K562 (cell line): ENCODE measurements at regions not wholly inside any gene's neighbourhood (a gene's known extent, or its start where the extent isn't known, plus 50 kb on each side); places are given as distances from the start of the nearest gene placed in this dataset.

Source experiments
- ATAC-seq: fragments of 200-7000 bp; cut with Tn5 transposase; 3 replicates; pipeline ENCODE4 v1.9.1; 2020; ENCODE audit warnings: moderate library complexity
- BruUV-seq: library from RNA; stranded (reverse); fragments of 400-500 nt; replicated peaks from 2 replicates; lab custom pipeline; 2021; lab: Mats Ljungman, UMichigan
- CTCF ChIA-PET: fragments of 300-600 bp; formaldehyde crosslinking; extraction: SDS; loops from one replicate; lab custom pipeline; 2021; ENCODE audit warnings: low intra/inter-chr PET ratio; lab: Yijun Ruan, JAX
- POLR2A ChIA-PET: fragments of 300-600, 350-650 bp; sonication (Branson Sonifier 250); formaldehyde crosslinking; extraction: SDS; loops from one replicate; lab custom pipeline; 2021; ENCODE audit warnings: antibody characterized with exemption, inconsistent platforms; lab: Yijun Ruan, JAX
- DNase-seq, 4 experiments: peaks; one replicate each; pipeline versions ENCODE4 v3.0.0 to v3.0.0-alpha.2; 2011 to 2018; ENCODE audit warnings: low spot score in 3 of 4, mixed read lengths in 3 of 4; ENCODE audit errors: extremely low read depth in 1 of 4
- FAIRE-seq: peaks from 2 replicates; lab custom pipeline; 2011; peaks lifted over from hg19 to GRCh38; lab: Jason Lieb, UNC
- H2AFZ ChIP-seq: 2 replicates; pipeline ENCODE4 v1.6.0; 2011; ENCODE audit warnings: low read depth, low read length, control low read depth, inconsistent platforms
- H3K27ac ChIP-seq: fragments of 200-600 bp; 3 replicates; pipeline ENCODE4 v1.8.0; 2011; ENCODE audit warnings: low read depth, mild to moderate bottlenecking, control low read depth, inconsistent platforms, low read length, moderate library complexity, mixed read lengths; ENCODE audit errors: extremely low read depth
- H3K27me3 ChIP-seq, 2 experiments: fragments of 300-600 bp in 1 of 2; 2 replicates in 1 of 2; 3 replicates in 1 of 2; pipeline versions ENCODE4 v1.6.0 to v1.8.0; 2011; ENCODE audit warnings: inconsistent platforms in 2 of 2, low read length in 2 of 2, mild to moderate bottlenecking in 1 of 2, mixed read lengths in 1 of 2, moderate library complexity in 1 of 2; ENCODE audit not compliant: control insufficient read depth in 2 of 2, insufficient read depth in 2 of 2
- H3K36me3 ChIP-seq: fragments of 300-600 bp; 3 replicates; pipeline ENCODE4 v1.8.0; 2011; ENCODE audit warnings: mild to moderate bottlenecking, low read length, inconsistent platforms; ENCODE audit not compliant: control insufficient read depth, insufficient read depth
- H3K4me1 ChIP-seq, 2 experiments: fragments of 200-600 bp in 1 of 2; replicated peaks in 1 of 2; 2 replicates in 1 of 2; 3 replicates in 1 of 2; pipeline versions ENCODE4 v1.5.1 to v1.8.0; 2011; ENCODE audit warnings: inconsistent platforms in 2 of 2, low read length in 2 of 2, mild to moderate bottlenecking in 1 of 2, mixed read lengths in 1 of 2, moderate library complexity in 1 of 2; ENCODE audit not compliant: control insufficient read depth in 2 of 2, insufficient read depth in 2 of 2
- H3K4me2 ChIP-seq: 2 replicates; pipeline ENCODE4 v1.6.1; 2011; ENCODE audit warnings: low read length, control low read depth, inconsistent platforms, mixed read lengths; ENCODE audit not compliant: insufficient read depth
- H3K4me3 ChIP-seq: fragments of 200-600 bp; sonication (generic), shearing (Covaris generic); 2 replicates; pipeline ENCODE4 v1.5.1; 2016; ENCODE audit warnings: control low read depth, inconsistent platforms
- H3K79me2 ChIP-seq: fragments of 200-600 bp; 3 replicates; pipeline ENCODE4 v1.8.0; 2011; ENCODE audit warnings: low read length, inconsistent platforms; ENCODE audit not compliant: control insufficient read depth, insufficient read depth
- H3K9ac ChIP-seq, 2 experiments: 2 replicates each; pipeline versions ENCODE4 v1.6.0 to v1.6.1; 2011; ENCODE audit warnings: low read depth in 2 of 2, low read length in 2 of 2, control low read depth in 1 of 2, inconsistent platforms in 1 of 2, mild to moderate bottlenecking in 1 of 2, mixed read lengths in 1 of 2; ENCODE audit not compliant: insufficient read depth in 1 of 2
- H3K9me1 ChIP-seq: one replicate; pipeline ENCODE4 v1.6.0; 2011; ENCODE audit warnings: inconsistent platforms, mild to moderate bottlenecking, low read length, moderate library complexity; ENCODE audit not compliant: control insufficient read depth, insufficient read depth
- H3K9me3 ChIP-seq: replicated peaks from 2 replicates; pipeline ENCODE4 v1.5.1; 2011; ENCODE audit warnings: low read depth, low read length, inconsistent platforms; ENCODE audit not compliant: control insufficient read depth, insufficient read depth
- H4K20me1 ChIP-seq: replicated peaks from 2 replicates; pipeline ENCODE4 v1.6.1; 2011; ENCODE audit warnings: low read length, inconsistent platforms, mixed read lengths; ENCODE audit not compliant: control insufficient read depth, insufficient read depth
- BDP1 ChIP-seq: IDR thresholded peaks from 3 replicates; pipeline ENCODE4 v1.6.1; 2011; ENCODE audit not compliant: insufficient read length, insufficient read depth
- CREB1 ChIP-seq, 2 experiments: sonication (generic) in 1 of 2; formaldehyde crosslinking in 1 of 2; IDR thresholded peaks; 2 replicates each; pipeline versions ENCODE4 v1.6.1 to v1.8.0; 2012 to 2022; ENCODE audit warnings: inconsistent platforms in 1 of 2, mild to moderate bottlenecking in 1 of 2, missing genetic modification reagents in 1 of 2, moderate library complexity in 1 of 2
- FOXA1 ChIP-seq: fragments of 450-650 bp; IDR thresholded peaks from 2 replicates; pipeline ENCODE4 v1.6.1; 2016; ENCODE audit warnings: mild to moderate bottlenecking, borderline replicate concordance
- PTTG1 ChIP-seq: fragments of 450-650 bp; IDR thresholded peaks from 2 replicates; pipeline ENCODE4 v1.6.1; 2016; ENCODE audit warnings: low read depth, mild to moderate bottlenecking, missing genetic modification characterization, missing compliant biosample characterization
- RBM17 ChIP-seq: fragments of 200-400 bp; formaldehyde crosslinking; IDR thresholded peaks from 2 replicates; pipeline ENCODE4 v1.6.1; 2017; ENCODE audit warnings: low read depth, mild to moderate bottlenecking, low read length, borderline replicate concordance
- RERE ChIP-seq: sonication (generic); formaldehyde crosslinking; IDR thresholded peaks from 2 replicates; pipeline ENCODE4 v1.8.0; 2023; ENCODE audit warnings: missing genetic modification reagents, mild to moderate bottlenecking, borderline replicate concordance
- ZFP1 ChIP-seq: fragments of 450-650 bp; formaldehyde crosslinking; IDR thresholded peaks from 2 replicates; pipeline ENCODE4 v1.4.0; 2020; ENCODE audit warnings: mild to moderate bottlenecking, mixed read lengths
- ZNF24 ChIP-seq: fragments of 450-650 bp; IDR thresholded peaks from 2 replicates; pipeline ENCODE4 v1.6.1; 2016
- WGBS: fragments of 100-300 bp; shearing (Covaris generic); methylation state at CpG from one replicate; pipeline ENCODE4 v1.1.6; 2016; ENCODE audit warnings: low coverage, mixed read lengths; ENCODE audit not compliant: insufficient coverage; ENCODE audit errors: missing lambda C conversion rate; 5-methylcytosine and 5-hydroxymethylcytosine counted together
- in situ Hi-C: fragments of 300-500 bp; cut with MboI; formaldehyde crosslinking; loops from 4 replicates; pipeline ENCODE4 v1.15.0; 2018; ENCODE audit warnings: inconsistent platforms, mixed read lengths
- intact Hi-C: fragments of 100-400 bp; cut with micrococcal nuclease; formaldehyde crosslinking; loops from 2 replicates; pipeline ENCODE4 v1.14.2; 2022
- TF ChIP-seq, protein P1 (sequence below): fragments of 450-650 bp; formaldehyde crosslinking; conservative IDR thresholded peaks from 2 replicates; pipeline ENCODE4 v1.4.0; 2022; ENCODE audit warnings: mild to moderate bottlenecking, missing genetic modification characterization

- TF ChIP-seq BDP1 (no peak), PTTG1 (no peak), RBM17 (no peak), ZNF24 (no peak)
These were observed 987.1 kb upstream of the SEL1L start (continued) for GRCh38 chr14:82520765-82521164.

DNA sequence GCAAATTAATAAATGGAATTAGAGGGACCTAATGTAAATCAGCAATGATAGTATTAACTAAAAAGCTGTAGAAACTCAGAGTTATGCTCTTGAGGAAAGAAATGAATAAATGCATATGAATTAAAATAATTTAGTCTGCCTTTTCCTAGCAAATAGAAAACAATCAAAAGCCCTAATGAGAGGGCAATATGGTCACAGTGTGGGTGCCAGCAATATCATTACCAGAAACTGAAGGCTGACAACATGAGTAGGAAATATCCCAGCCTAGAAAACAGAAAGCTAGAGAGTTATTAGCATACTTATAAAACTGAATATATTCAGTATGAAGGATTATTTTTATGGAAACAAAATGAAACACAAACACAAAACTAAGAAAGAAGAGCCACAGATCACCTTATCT lies 987.5 kb upstream of the SEL1L start:
- no peak overlapping the region for H2AFZ ChIP-seq
- no peaks in the 10 kb centered on the region for H3K9me3 ChIP-seq
- no peak for ATAC-seq
- ChIA-PET POLR2A (no interaction called here), CTCF (no interaction called here)
- no peak for FAIRE-seq
- no TSS peak for BruUV-seq
- in situ Hi-C loops: no loop called here
- H3K4me1 ChIP-seq: no peaks in the 10 kb centered on the region
- no peaks in the 10 kb centered on the region for H3K79me2 ChIP-seq
- no peak overlapping the region for H3K4me2 ChIP-seq
- intact Hi-C loops: no loop called here
- H3K9me1 ChIP-seq: no peaks in the 10 kb centered on the region
- no peaks in the 10 kb centered on the region for H4K20me1 ChIP-seq
- H3K27ac ChIP-seq: no peak overlapping the region
- no peak overlapping the region for H3K4me3 ChIP-seq
- no peaks in the 10 kb centered on the region for H3K27me3 ChIP-seq
- H3K9ac ChIP-seq: no peak overlapping the region
- TF ChIP-seq CREB1 (IDR thresholded peaks at IDR 0.05) (no peak), CREB1 (CRISPR knock-in tag; IDR thresholded peaks at IDR 0.05) (no peak), ZFP1 (CRISPR knock-in tag) (no peak)
- no peaks in the 10 kb centered on the region for H3K36me3 ChIP-seq
- DNase-seq: no peak

- Histone ChIP-seq H3K4me3 (no peak overlapping the region), H3K79me2 (no peaks in the 10 kb centered on the region), H3K4me1 (no peaks in the 10 kb centered on the region), H3K27me3 (no peaks in the 10 kb centered on the region), H3K9me3 (no peaks in the 10 kb centered on the region), H3K27ac (no peak overlapping the region), H3K9ac (no peak overlapping the region), H3K9me1 (no peaks in the 10 kb centered on the region), H3K36me3 (no peaks in the 10 kb centered on the region), H4K20me1 (no peaks in the 10 kb centered on the region), H3K4me2 (no peak overlapping the region), H2AFZ (no peak overlapping the region)
- POLR2A ChIA-PET: no interaction called here
- intact Hi-C loops: no loop called here
- CTCF ChIA-PET: no interaction called here
- no peak for FAIRE-seq
- no TSS peak for BruUV-seq
- in situ Hi-C loops: no loop called here
- no peak for DNase-seq
- no peak for ATAC-seq
- WGBS: 0% methylated on average over 1 of the region's 1 CpG
- TF ChIP-seq, protein P1, sequence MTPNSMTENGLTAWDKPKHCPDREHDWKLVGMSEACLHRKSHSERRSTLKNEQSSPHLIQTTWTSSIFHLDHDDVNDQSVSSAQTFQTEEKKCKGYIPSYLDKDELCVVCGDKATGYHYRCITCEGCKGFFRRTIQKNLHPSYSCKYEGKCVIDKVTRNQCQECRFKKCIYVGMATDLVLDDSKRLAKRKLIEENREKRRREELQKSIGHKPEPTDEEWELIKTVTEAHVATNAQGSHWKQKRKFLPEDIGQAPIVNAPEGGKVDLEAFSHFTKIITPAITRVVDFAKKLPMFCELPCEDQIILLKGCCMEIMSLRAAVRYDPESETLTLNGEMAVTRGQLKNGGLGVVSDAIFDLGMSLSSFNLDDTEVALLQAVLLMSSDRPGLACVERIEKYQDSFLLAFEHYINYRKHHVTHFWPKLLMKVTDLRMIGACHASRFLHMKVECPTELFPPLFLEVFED (CRISPR knock-in tag): no peak
- no peak for TF ChIP-seq FOXA1
- TF ChIP-seq RERE (CRISPR knock-in tag): no peak
These were observed 994.4 kb upstream of the SEL1L start for GRCh38 chr14:82528016-82528415.
